ENCODE measurements at regions not wholly inside any gene's neighbourhood (a gene's known extent, or its start where the extent isn't known, plus 50 kb on each side); places are given as distances from the start of the nearest gene placed in this dataset.

DNA sequence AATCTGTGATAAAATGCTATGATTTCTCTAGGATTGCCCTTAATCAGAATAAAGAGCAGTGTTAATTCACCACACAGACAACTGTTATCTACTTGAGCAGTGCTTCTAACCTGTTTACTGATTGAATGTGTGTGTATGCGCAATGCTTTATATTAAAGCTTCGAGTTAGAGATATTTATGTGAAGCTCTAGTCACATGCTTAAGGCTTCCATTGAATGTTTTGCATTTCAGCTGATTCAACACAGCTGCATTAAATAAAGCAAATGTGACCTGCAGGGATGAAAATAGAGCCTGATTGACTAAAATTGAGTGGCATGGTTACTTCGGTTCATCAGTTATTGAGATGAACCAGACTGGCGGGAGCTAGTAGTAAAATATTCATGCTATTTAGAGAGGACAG lies 395.3 kb downstream of the JRKL start:
- no peak for DNase-seq (ENCODE audit: low read depth, low spot score)
- POLR2A ChIA-PET, result no interaction called here
- H3K4me3 ChIP-seq (ENCODE audit: low read depth, low read length), result no peak overlapping the region
- CTCF ChIA-PET, result no interaction called here
- TF ChIP-seq, protein P1, sequence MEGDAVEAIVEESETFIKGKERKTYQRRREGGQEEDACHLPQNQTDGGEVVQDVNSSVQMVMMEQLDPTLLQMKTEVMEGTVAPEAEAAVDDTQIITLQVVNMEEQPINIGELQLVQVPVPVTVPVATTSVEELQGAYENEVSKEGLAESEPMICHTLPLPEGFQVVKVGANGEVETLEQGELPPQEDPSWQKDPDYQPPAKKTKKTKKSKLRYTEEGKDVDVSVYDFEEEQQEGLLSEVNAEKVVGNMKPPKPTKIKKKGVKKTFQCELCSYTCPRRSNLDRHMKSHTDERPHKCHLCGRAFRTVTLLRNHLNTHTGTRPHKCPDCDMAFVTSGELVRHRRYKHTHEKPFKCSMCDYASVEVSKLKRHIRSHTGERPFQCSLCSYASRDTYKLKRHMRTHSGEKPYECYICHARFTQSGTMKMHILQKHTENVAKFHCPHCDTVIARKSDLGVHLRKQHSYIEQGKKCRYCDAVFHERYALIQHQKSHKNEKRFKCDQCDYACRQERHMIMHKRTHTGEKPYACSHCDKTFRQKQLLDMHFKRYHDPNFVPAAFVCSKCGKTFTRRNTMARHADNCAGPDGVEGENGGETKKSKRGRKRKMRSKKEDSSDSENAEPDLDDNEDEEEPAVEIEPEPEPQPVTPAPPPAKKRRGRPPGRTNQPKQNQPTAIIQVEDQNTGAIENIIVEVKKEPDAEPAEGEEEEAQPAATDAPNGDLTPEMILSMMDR (IDR thresholded peaks at IDR 0.05; ENCODE audit: insufficient read depth, low read length, missing control alignments), result no peak

DNA sequence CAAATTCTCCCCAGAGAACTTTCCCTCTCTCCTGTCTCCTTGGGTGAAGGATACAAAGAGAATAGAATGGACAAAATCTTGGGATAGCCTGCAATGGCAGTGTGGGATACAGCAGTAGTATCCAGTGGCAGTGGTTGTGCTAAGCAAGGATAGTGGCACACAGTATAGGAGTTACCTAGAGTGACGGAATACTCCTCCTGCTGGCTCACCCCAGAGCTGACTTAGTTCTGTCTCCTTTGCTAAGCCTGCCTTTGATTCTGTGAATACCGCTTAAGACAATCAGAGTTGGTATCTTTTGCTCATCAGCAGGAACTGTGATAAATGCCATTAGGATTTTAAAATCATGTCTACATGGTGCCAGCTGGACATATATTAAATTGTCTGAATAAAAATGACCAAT lies 404.3 kb downstream of the JRKL start:
- no peak for DNase-seq (ENCODE audit: low read depth, low spot score)
- H3K4me3 ChIP-seq (ENCODE audit: low read depth, low read length), result no peak overlapping the region
- CTCF ChIA-PET, result no interaction called here
- TF ChIP-seq, protein P1 (IDR thresholded peaks at IDR 0.05; ENCODE audit: insufficient read depth, low read length, missing control alignments), result peak; percentile 2
- POLR2A ChIA-PET, result no interaction called here

DNA sequence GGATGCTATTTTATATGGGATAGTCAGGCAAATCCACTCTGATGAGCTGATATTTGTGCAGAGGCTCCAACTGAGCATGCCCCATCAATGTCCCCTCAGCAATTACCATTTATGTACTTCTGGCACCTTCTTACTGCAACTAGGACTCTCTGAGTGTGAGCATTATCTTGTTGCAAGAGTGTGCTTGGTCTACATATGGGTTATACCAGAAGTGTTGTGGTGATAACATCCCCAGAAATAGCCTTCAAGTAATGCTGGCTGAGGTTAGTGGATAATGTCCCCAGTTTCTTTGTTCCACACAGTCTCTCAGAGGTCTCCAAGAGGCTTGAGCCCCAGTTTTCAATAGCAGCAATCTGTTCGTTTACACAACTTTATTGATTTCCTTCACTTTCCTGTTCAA lies 408.6 kb downstream of the JRKL start:
- DNase-seq (ENCODE audit: low read depth, low spot score), result no peak
- TF ChIP-seq, protein P1 (IDR thresholded peaks at IDR 0.05; ENCODE audit: insufficient read depth, low read length, missing control alignments), result no peak
- ChIA-PET POLR2A (no interaction called here), CTCF (no interaction called here)
- H3K4me3 ChIP-seq (ENCODE audit: low read depth, low read length), result no peak overlapping the region

DNA sequence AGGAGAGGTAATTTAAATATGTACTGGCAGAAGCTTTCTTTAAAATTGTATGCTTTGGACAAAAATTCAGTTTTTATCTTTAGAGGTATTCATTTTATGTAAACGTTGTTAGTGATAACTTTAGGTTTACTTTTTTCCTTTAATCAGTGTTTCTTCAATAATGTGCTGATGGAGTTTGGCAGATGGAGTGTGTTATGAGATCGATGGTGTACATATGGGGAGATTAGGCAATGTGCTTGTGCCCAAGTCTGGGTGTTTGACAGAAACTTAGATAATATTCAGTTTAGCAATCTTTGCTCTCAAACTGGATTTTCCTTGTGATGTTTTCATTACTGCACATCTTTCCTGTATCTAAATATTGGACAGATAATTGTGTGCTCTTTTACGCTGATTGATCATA lies 425.4 kb downstream of the JRKL start:
- ChIA-PET POLR2A (no interaction called here), CTCF (no interaction called here)
- TF ChIP-seq, protein P1 (IDR thresholded peaks at IDR 0.05; ENCODE audit: insufficient read depth, low read length, missing control alignments), result no peak
- no peak for DNase-seq (ENCODE audit: low read depth, low spot score)
- H3K4me3 ChIP-seq (ENCODE audit: low read depth, low read length), result no peak overlapping the region

GRCh38 chr11:96817482-96818399 lies 427.9 kb downstream of the JRKL start:
- CTCF ChIA-PET, result no interaction called here
- no peak for DNase-seq (ENCODE audit: low read depth, low spot score)
- no peak overlapping the region for H3K4me3 ChIP-seq (ENCODE audit: low read depth, low read length)
- TF ChIP-seq, protein P1 (IDR thresholded peaks at IDR 0.05; ENCODE audit: insufficient read depth, low read length, missing control alignments), result no peak
- POLR2A ChIA-PET, result no interaction called here

DNA sequence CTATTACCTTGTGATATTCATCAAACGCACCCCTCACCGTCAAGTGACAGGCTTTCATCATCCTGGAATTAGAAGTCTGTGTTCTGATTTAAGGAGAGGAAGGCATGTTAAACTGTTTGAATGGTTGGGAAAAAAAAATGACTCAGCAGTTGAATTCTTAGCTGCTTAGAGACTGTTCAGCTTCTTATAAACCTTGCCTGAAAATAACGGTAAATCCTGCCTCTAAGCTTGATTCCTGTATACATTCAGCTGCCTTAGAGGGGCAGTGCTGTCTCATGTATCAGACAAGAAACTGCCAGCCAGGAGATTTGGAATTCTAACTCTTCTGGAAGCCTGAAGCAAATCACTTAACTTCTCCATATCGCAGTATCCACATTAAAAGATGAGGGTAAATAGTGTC lies 437.4 kb downstream of the JRKL start:
- TF ChIP-seq, protein P1 (IDR thresholded peaks at IDR 0.05; ENCODE audit: insufficient read depth, low read length, missing control alignments), result no peak
- POLR2A ChIA-PET, result no interaction called here
- DNase-seq (ENCODE audit: low read depth, low spot score), result no peak
- no peak overlapping the region for H3K4me3 ChIP-seq (ENCODE audit: low read depth, low read length)
- CTCF ChIA-PET, result no interaction called here
